HepG2 (cell line): ENCODE measurements at regions not wholly inside any gene's neighbourhood (a gene's known extent, or its start where the extent isn't known, plus 50 kb on each side); places are given as distances from the start of the nearest gene placed in this dataset.

Experiments
- ATAC-seq: fragments of 200-7000 bp; cut with Tn5 transposase; 3 replicates; pipeline ENCODE4 v1.9.1; 2020; ENCODE audit warnings: mild to moderate bottlenecking, moderate library complexity
- BruUV-seq: library from RNA; stranded (reverse); fragments of 400-500 nt; replicated peaks from 2 replicates; lab custom pipeline; 2021; lab: Mats Ljungman, UMichigan
- CTCF ChIA-PET: fragments of 300-600 bp; formaldehyde crosslinking; extraction: SDS; loops from one replicate; lab custom pipeline; 2021; ENCODE audit warnings: low total read pairs, inconsistent platforms, low intra/inter-chr PET ratio; lab: Yijun Ruan, JAX
- POLR2A ChIA-PET: fragments of 350-600 bp; sonication (Branson Sonifier 250); formaldehyde crosslinking; loops from one replicate; lab custom pipeline; 2020; ENCODE audit warnings: antibody characterized with exemption, inconsistent platforms; lab: Yijun Ruan, JAX
- DNase-seq: peaks from one replicate; pipeline ENCODE4 v3.0.0-alpha.2; 2015; ENCODE audit warnings: low spot score
- FAIRE-seq: peaks from 3 replicates; lab custom pipeline; 2011; peaks lifted over from hg19 to GRCh38; lab: Jason Lieb, UNC
- H2AFZ ChIP-seq: one replicate; pipeline ENCODE4 v1.6.1; 2011; ENCODE audit warnings: low read length, inconsistent platforms
- H3K27ac ChIP-seq: fragments of 300-600 bp; 3 replicates; pipeline ENCODE4 v1.8.0; 2011; ENCODE audit warnings: mixed run types, mild to moderate bottlenecking, mixed read lengths, low read length, inconsistent platforms; ENCODE audit not compliant: insufficient read depth; ENCODE audit errors: extremely low read length
- H3K27me3 ChIP-seq, 2 experiments: fragments of 200-600 bp in 1 of 2; 2 replicates in 1 of 2; 3 replicates in 1 of 2; pipeline versions ENCODE4 v1.6.0 to v1.8.0; 2011; ENCODE audit warnings: low read length in 2 of 2, mild to moderate bottlenecking in 2 of 2, moderate library complexity in 2 of 2, inconsistent platforms in 1 of 2; ENCODE audit not compliant: insufficient read depth in 2 of 2, control insufficient read depth in 1 of 2
- H3K36me3 ChIP-seq, 2 experiments: fragments of 200-600 bp in 1 of 2; replicated peaks in 1 of 2; 2 replicates in 1 of 2; 3 replicates in 1 of 2; pipeline versions ENCODE4 v1.5.1 to v1.8.0; 2011; ENCODE audit warnings: low read length in 2 of 2, inconsistent platforms in 1 of 2; ENCODE audit not compliant: insufficient read depth in 2 of 2, control insufficient read depth in 1 of 2
- H3K4me1 ChIP-seq: 2 replicates; pipeline ENCODE4 v1.5.1; 2012; ENCODE audit warnings: low read length, inconsistent platforms; ENCODE audit not compliant: insufficient read depth
- H3K4me2 ChIP-seq: 2 replicates; pipeline ENCODE4 v1.6.0; 2011; ENCODE audit warnings: low read depth, low read length, inconsistent platforms
- H3K4me3 ChIP-seq, 3 experiments: fragments of 200-600 bp in 1 of 3; sonication (generic), shearing (Covaris generic) in 1 of 3; replicated peaks in 1 of 3; 2 replicates each; pipeline ENCODE4 v1.5.1; 2011 to 2016; ENCODE audit warnings: low read length in 3 of 3, inconsistent platforms in 2 of 3, low read depth in 2 of 3, mild to moderate bottlenecking in 2 of 3, control low read depth in 1 of 3, mixed read lengths in 1 of 3; ENCODE audit not compliant: insufficient read depth in 1 of 3
- H3K79me2 ChIP-seq: one replicate; pipeline ENCODE4 v1.6.1; 2011; ENCODE audit warnings: low read length, inconsistent platforms; ENCODE audit not compliant: insufficient read depth
- H3K9ac ChIP-seq: 2 replicates; pipeline ENCODE4 v1.6.0; 2011; ENCODE audit warnings: mild to moderate bottlenecking, low read depth, low read length, inconsistent platforms; ENCODE audit not compliant: insufficient read depth
- H3K9me3 ChIP-seq: 2 replicates; pipeline ENCODE4 v1.5.1; 2012; ENCODE audit warnings: mild to moderate bottlenecking, low read length
- H4K20me1 ChIP-seq: 2 replicates; pipeline ENCODE4 v1.6.0; 2011; ENCODE audit warnings: inconsistent platforms, mild to moderate bottlenecking, low read length, moderate library complexity; ENCODE audit not compliant: insufficient read depth
- AHDC1 ChIP-seq: sonication (generic); formaldehyde crosslinking; IDR thresholded peaks from 2 replicates; pipeline ENCODE4 v1.5.1; 2020; ENCODE audit warnings: mild to moderate bottlenecking, missing genetic modification reagents, borderline replicate concordance
- GMEB2 ChIP-seq: IDR thresholded peaks from 2 replicates; pipeline ENCODE4 v1.6.1; 2016; ENCODE audit warnings: missing biosample characterization, missing genetic modification reagents, low read depth
- IKZF1 ChIP-seq: fragments of 450-650 bp; IDR thresholded peaks from 2 replicates; pipeline ENCODE4 v1.7.1; 2016
- SRF ChIP-seq: IDR thresholded peaks from 2 replicates; pipeline ENCODE4 v1.6.1; 2011; ENCODE audit warnings: mild to moderate bottlenecking, low read depth, low read length, moderate library complexity
- STAG1 ChIP-seq: sonication (generic); formaldehyde crosslinking; IDR thresholded peaks from 2 replicates; pipeline ENCODE4 v1.4.0; 2020; ENCODE audit warnings: missing genetic modification reagents
- WGBS: methylation state at CpG from one replicate; pipeline ENCODE4 v1.1.6; 2017; ENCODE audit warnings: low lambda C conversion rate; 5-methylcytosine and 5-hydroxymethylcytosine counted together
- in situ Hi-C: cut with HindIII; loops from 2 replicates; pipeline ENCODE4 v1.10.0; 2017; ENCODE audit warnings: low pct_unique_long_range_greater_than_20kb; ENCODE audit not compliant: extremely low pct_ligation_motif_present
- intact Hi-C: fragments of 100-400 bp; cut with micrococcal nuclease; formaldehyde crosslinking; loops from one replicate; pipeline ENCODE4 v1.10.0; 2022; ENCODE audit not compliant: unreplicated experiment
- TF ChIP-seq, protein P1 (sequence below): sonication (generic); formaldehyde crosslinking; IDR thresholded peaks from 2 replicates; pipeline ENCODE4 v1.5.0; 2020; ENCODE audit warnings: mild to moderate bottlenecking, missing genetic modification reagents, moderate library complexity
- TF ChIP-seq, protein P2 (sequence below): sonication (generic); formaldehyde crosslinking; IDR thresholded peaks from 2 replicates; pipeline ENCODE4 v1.4.0; 2020; ENCODE audit warnings: missing genetic modification reagents

- TF ChIP-seq, protein P1, sequence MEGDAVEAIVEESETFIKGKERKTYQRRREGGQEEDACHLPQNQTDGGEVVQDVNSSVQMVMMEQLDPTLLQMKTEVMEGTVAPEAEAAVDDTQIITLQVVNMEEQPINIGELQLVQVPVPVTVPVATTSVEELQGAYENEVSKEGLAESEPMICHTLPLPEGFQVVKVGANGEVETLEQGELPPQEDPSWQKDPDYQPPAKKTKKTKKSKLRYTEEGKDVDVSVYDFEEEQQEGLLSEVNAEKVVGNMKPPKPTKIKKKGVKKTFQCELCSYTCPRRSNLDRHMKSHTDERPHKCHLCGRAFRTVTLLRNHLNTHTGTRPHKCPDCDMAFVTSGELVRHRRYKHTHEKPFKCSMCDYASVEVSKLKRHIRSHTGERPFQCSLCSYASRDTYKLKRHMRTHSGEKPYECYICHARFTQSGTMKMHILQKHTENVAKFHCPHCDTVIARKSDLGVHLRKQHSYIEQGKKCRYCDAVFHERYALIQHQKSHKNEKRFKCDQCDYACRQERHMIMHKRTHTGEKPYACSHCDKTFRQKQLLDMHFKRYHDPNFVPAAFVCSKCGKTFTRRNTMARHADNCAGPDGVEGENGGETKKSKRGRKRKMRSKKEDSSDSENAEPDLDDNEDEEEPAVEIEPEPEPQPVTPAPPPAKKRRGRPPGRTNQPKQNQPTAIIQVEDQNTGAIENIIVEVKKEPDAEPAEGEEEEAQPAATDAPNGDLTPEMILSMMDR = peak; percentile 39; the same call in 1 of the 2 replicates
- TF ChIP-seq SRF (no peak), AHDC1 (CRISPR knock-in tag) (no peak), STAG1 (peak; percentile 30; the same call in 1 of the 2 replicates), IKZF1 (no peak), GMEB2 (CRISPR knock-in tag) (no peak)
- TF ChIP-seq, protein P2, sequence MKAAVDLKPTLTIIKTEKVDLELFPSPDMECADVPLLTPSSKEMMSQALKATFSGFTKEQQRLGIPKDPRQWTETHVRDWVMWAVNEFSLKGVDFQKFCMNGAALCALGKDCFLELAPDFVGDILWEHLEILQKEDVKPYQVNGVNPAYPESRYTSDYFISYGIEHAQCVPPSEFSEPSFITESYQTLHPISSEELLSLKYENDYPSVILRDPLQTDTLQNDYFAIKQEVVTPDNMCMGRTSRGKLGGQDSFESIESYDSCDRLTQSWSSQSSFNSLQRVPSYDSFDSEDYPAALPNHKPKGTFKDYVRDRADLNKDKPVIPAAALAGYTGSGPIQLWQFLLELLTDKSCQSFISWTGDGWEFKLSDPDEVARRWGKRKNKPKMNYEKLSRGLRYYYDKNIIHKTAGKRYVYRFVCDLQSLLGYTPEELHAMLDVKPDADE = no peak
- FAIRE-seq (no peak), ATAC-seq (peak; percentile 78), DNase-seq (no peak)
- no peak overlapping the region for H3K4me3 ChIP-seq
- CTCF ChIA-PET = no interaction called here
- in situ Hi-C loops = no loop called here
- H3K27me3 ChIP-seq = no peaks in the 10 kb centered on the region
- H3K9ac ChIP-seq = no peak overlapping the region
- no peaks in the 10 kb centered on the region for H3K36me3 ChIP-seq
- H3K27ac ChIP-seq = no peak overlapping the region
- H4K20me1 ChIP-seq = no peaks in the 10 kb centered on the region
- 0% methylated on average over 1 of the region's 1 CpG for WGBS
- H2AFZ ChIP-seq = no peak overlapping the region
- no peaks in the 10 kb centered on the region for H3K4me1 ChIP-seq
- H3K4me2 ChIP-seq = no peak overlapping the region
- no peaks in the 10 kb centered on the region for H3K79me2 ChIP-seq
- BruUV-seq = no TSS peak
- intact Hi-C loops = no loop called here
- H3K9me3 ChIP-seq = no peaks in the 10 kb centered on the region
- POLR2A ChIA-PET = no interaction called here
Measured at GRCh38 chr5:53733853-53734252, 173.4 kb downstream of the NDUFS4 start.
